ENCODE measurements at regions not wholly inside any gene's neighbourhood (a gene's known extent, or its start where the extent isn't known, plus 50 kb on each side); places are given as distances from the start of the nearest gene placed in this dataset.

GRCh38 chr4:22103768-22104167, 155.2 kb upstream of the KCNIP4 start:
- Histone ChIP-seq H3K9ac (replicated peaks; ENCODE audit: extremely low read depth, insufficient read depth, low read length) (no peak overlapping the region), H3K9me1 (replicated peaks; ENCODE audit: control insufficient read depth, extremely low read depth, insufficient read depth, low read length) (no peaks in the 10 kb centered on the region), H4K20me1 (replicated peaks; ENCODE audit: control insufficient read depth, extremely low read depth, insufficient read depth, low read length) (no peaks in the 10 kb centered on the region), H3K4me1 (ENCODE audit: control insufficient read depth, extremely low read depth, insufficient read depth, low read length) (no peaks in the 10 kb centered on the region), H3K4me2 (ENCODE audit: insufficient read depth, low read length) (no peak overlapping the region), H3K4me3 (replicated peaks in 1 of 3; ENCODE audit: insufficient read depth in 1 of 3, low read depth in 1 of 3, low read length in 3 of 3) (no peak overlapping the region), H2AFZ (ENCODE audit: low read depth, low read length) (no peak overlapping the region), H3K27ac (ENCODE audit: insufficient read depth, low read depth, low read length) (no peak overlapping the region), H3K27me3 (ENCODE audit: control insufficient read depth in 2 of 2, insufficient read depth in 2 of 2, low read length in 2 of 2) (no peaks in the 10 kb centered on the region), H3K9me3 (replicated peaks; ENCODE audit: control insufficient read depth, insufficient read depth, low read length) (no peaks in the 10 kb centered on the region), H3K79me2 (ENCODE audit: control insufficient read depth, insufficient read depth, low read length) (no peaks in the 10 kb centered on the region), H3K36me3 (ENCODE audit: control insufficient read depth in 2 of 2, extremely low read depth in 1 of 2, insufficient read depth in 2 of 2, low read length in 2 of 2) (no peaks in the 10 kb centered on the region)
- DNase-seq (ENCODE audit: low read depth, low spot score), result no peak
- TF ChIP-seq MAX (IDR thresholded peaks at IDR 0.05; ENCODE audit: insufficient read depth, insufficient read length) (no peak), CTCF (IDR thresholded peaks at IDR 0.05; ENCODE audit: extremely low read depth in 1 of 2, insufficient read depth in 1 of 2, low read depth in 1 of 2, low read length in 2 of 2) (no peak), POLR2A (IDR thresholded peaks at IDR 0.05; ENCODE audit: low read depth, low read length) (no peak), JUN (IDR thresholded peaks at IDR 0.05; ENCODE audit: borderline replicate concordance, insufficient read depth, insufficient read length, low read depth) (no peak), GATA2 (IDR thresholded peaks at IDR 0.05; ENCODE audit: insufficient read depth, insufficient read length, low read depth, low read length) (no peak), MYC (IDR thresholded peaks at IDR 0.05; ENCODE audit: low read depth, low read length) (no peak), POLR2AphosphoS5 (IDR thresholded peaks at IDR 0.05; ENCODE audit: insufficient read depth, low read depth, low read length) (no peak), FOS (IDR thresholded peaks at IDR 0.05; ENCODE audit: borderline replicate concordance, insufficient read depth, low read length) (no peak), EZH2 (IDR thresholded peaks at IDR 0.05; ENCODE audit: borderline replicate concordance, low read depth, low read length, severe bottlenecking) (no peak)
- CTCF ChIA-PET, result no interaction called here
- POLR2A ChIA-PET, result no interaction called here
- dilution Hi-C loops (cut with MboI; ENCODE audit: extremely low pct_ligation_motif_present, low sequenced_read_pairs), result no loop called here
- intact Hi-C loops (cut with micrococcal nuclease), result no loop called here
- no peak for FAIRE-seq
- no TSS peak for BruUV-seq (replicated peaks)

All from endothelial cell of umbilical vein (primary cell).